HK-2 (cell line): ENCODE measurements at regions not wholly inside any gene's neighbourhood (a gene's known extent, or its start where the extent isn't known, plus 50 kb on each side); places are given as distances from the start of the nearest gene placed in this dataset.
"Not testable (repeated sequence)": the region's sequence is repeated elsewhere in the genome, so short reads cannot be mapped to it uniquely, and the experiment has no call there.

Experiments
- DNase-seq: peaks from one replicate; pipeline ENCODE4 v3.0.0-alpha.2; 2018; ENCODE audit not compliant: unreplicated experiment

- no peak for DNase-seq
Measured at GRCh38 chr6:10343320-10343719, 71.6 kb downstream of the TFAP2A start.

GRCh38 chr6:10341605-10342004, 73.3 kb downstream of the TFAP2A start:
- DNase-seq = no peak

GRCh38 chr6:10338151-10338550, 76.7 kb downstream of the TFAP2A start:
- no peak for DNase-seq

- not testable (repeated sequence) for DNase-seq
Measured at GRCh38 chr6:10337376-10337775, 77.5 kb downstream of the TFAP2A start.

- DNase-seq = no peak
Measured at GRCh38 chr6:10332111-10332510, 82.8 kb downstream of the TFAP2A start.

- no peak for DNase-seq
Measured at GRCh38 chr6:10331334-10331968, 83.4 kb downstream of the TFAP2A start.

- DNase-seq = no peak
Measured at GRCh38 chr6:10330515-10330914, 84.4 kb downstream of the TFAP2A start.

- DNase-seq = no peak
Measured at GRCh38 chr6:10323018-10323417, 91.9 kb downstream of the TFAP2A start.

GRCh38 chr6:10320291-10320690, 94.6 kb downstream of the TFAP2A start:
- DNase-seq = no peak

- no peak for DNase-seq
Measured at GRCh38 chr6:10316373-10316721, 98.5 kb downstream of the TFAP2A start.

GRCh38 chr6:10315658-10316372, 99.1 kb downstream of the TFAP2A start:
- DNase-seq = no peak

GRCh38 chr6:10315034-10315433, 99.8 kb downstream of the TFAP2A start:
- no peak for DNase-seq

- no peak for DNase-seq
Measured at GRCh38 chr6:10314163-10314955, 100.5 kb downstream of the TFAP2A start.

- no peak for DNase-seq
Measured at GRCh38 chr6:10313799-10314162, 101.1 kb downstream of the TFAP2A start.

GRCh38 chr6:10312445-10312844, 102.4 kb downstream of the TFAP2A start:
- DNase-seq = no peak

- DNase-seq = not testable (repeated sequence)
Measured at GRCh38 chr6:10311546-10312405, 103.1 kb downstream of the TFAP2A start.

- no peak for DNase-seq
Measured at GRCh38 chr6:10310826-10311225, 104.0 kb downstream of the TFAP2A start.

GRCh38 chr6:10310330-10310653, 104.6 kb downstream of the TFAP2A start:
- DNase-seq = no peak

GRCh38 chr6:10309457-10310329, 105.2 kb downstream of the TFAP2A start:
- no peak for DNase-seq

GRCh38 chr6:10307476-10307875, 107.4 kb downstream of the TFAP2A start:
- DNase-seq = no peak

- DNase-seq = no peak
Measured at GRCh38 chr6:10307028-10307427, 107.8 kb downstream of the TFAP2A start.
